ENCODE measurements at regions not wholly inside any gene's neighbourhood (a gene's known extent, or its start where the extent isn't known, plus 50 kb on each side); places are given as distances from the start of the nearest gene placed in this dataset.

- DNase-seq: no peak
These were observed 348.5 kb upstream of the UMPS start for GRCh38 chr3:124381575-124382333.

GRCh38 chr3:124383051-124383450, 347.2 kb upstream of the UMPS start:
- no peak for DNase-seq

GRCh38 chr3:124383846-124384466, 346.3 kb upstream of the UMPS start:
- DNase-seq: no peak

GRCh38 chr3:124384527-124384926, 345.7 kb upstream of the UMPS start:
- no peak for DNase-seq

GRCh38 chr3:124385996-124386395, 344.3 kb upstream of the UMPS start:
- DNase-seq: no peak

- DNase-seq: no peak
These were observed 343.2 kb upstream of the UMPS start for GRCh38 chr3:124386996-124387595.

GRCh38 chr3:124391774-124392173, 338.5 kb upstream of the UMPS start:
- no peak for DNase-seq

- DNase-seq: no peak
These were observed 336.9 kb upstream of the UMPS start for GRCh38 chr3:124393340-124393739.

GRCh38 chr3:124395162-124395561, 335.1 kb upstream of the UMPS start:
- DNase-seq: no peak

GRCh38 chr3:124395584-124396338, 334.5 kb upstream of the UMPS start:
- no peak for DNase-seq

- no peak for DNase-seq
These were observed 333.8 kb upstream of the UMPS start for GRCh38 chr3:124396339-124396950.

GRCh38 chr3:124397088-124397487, 333.2 kb upstream of the UMPS start:
- DNase-seq: no peak

- no peak for DNase-seq
These were observed 331.7 kb upstream of the UMPS start for GRCh38 chr3:124398594-124398993.

- DNase-seq: no peak
These were observed 328.4 kb upstream of the UMPS start for GRCh38 chr3:124401843-124402242.

- no peak for DNase-seq
These were observed 327.5 kb upstream of the UMPS start for GRCh38 chr3:124402791-124403190.

- DNase-seq: no peak
These were observed 325.6 kb upstream of the UMPS start for GRCh38 chr3:124404621-124405020.

GRCh38 chr3:124407260-124407659, 323.0 kb upstream of the UMPS start:
- no peak for DNase-seq

- DNase-seq: no peak
These were observed 320.5 kb upstream of the UMPS start for GRCh38 chr3:124409650-124410275.

GRCh38 chr3:124410471-124410870, 319.8 kb upstream of the UMPS start:
- DNase-seq: no peak

- DNase-seq: no peak
These were observed 318.5 kb upstream of the UMPS start for GRCh38 chr3:124411728-124412127.

- DNase-seq: no peak
These were observed 317.6 kb upstream of the UMPS start for GRCh38 chr3:124412644-124413043.

GRCh38 chr3:124413393-124413792, 316.9 kb upstream of the UMPS start:
- no peak for DNase-seq

Measured in activated CD4-positive, alpha-beta T cell treated with anti-CD3 and anti-CD28 coated beads, Interleukin-2, Interleukin-6, amounts not matched to agents 100 ng/mL and 50 ng/mL, durations not matched to agents 16 hours and 8 hours (primary cell).